ENCODE measurements at regions not wholly inside any gene's neighbourhood (a gene's known extent, or its start where the extent isn't known, plus 50 kb on each side); places are given as distances from the start of the nearest gene placed in this dataset.

- no peak overlapping the region for H3K27ac ChIP-seq (ENCODE audit: low read depth in 1 of 2, low read length in 2 of 2)
- H3K27me3 ChIP-seq (ENCODE audit: control insufficient read depth in 4 of 4, insufficient read depth in 4 of 4, low read length in 3 of 4) = no peaks in the 10 kb centered on the region
- H3K4me1 ChIP-seq (ENCODE audit: control insufficient read depth in 4 of 4, insufficient read depth in 4 of 4, low read length in 3 of 4) = no peaks in the 10 kb centered on the region
- peak; percentile 38 for DNase-seq (ENCODE audit: low spot score)
- no peaks in the 10 kb centered on the region for H3K36me3 ChIP-seq (ENCODE audit: control insufficient read depth in 4 of 4, insufficient read depth in 3 of 4, low read depth in 1 of 4, low read length in 3 of 4)
- H3K4me3 ChIP-seq (ENCODE audit: low read depth in 1 of 3, low read length in 3 of 3) = no peak overlapping the region
- no peaks in the 10 kb centered on the region for H3K9me3 ChIP-seq (ENCODE audit: control insufficient read depth in 4 of 4, low read length in 3 of 4)
- 2% methylated on average over 3 of the region's 3 CpGs for WGBS
- no peak overlapping the region for H3K9ac ChIP-seq (ENCODE audit: low read depth in 1 of 2, low read length in 2 of 2)
- TF ChIP-seq RAD21 (IDR thresholded peaks at IDR 0.05) (peak; percentile 71 to 77), ZBTB33 (IDR thresholded peaks at IDR 0.05) (no peak), EGR1 (IDR thresholded peaks at IDR 0.05; ENCODE audit: low read depth in 2 of 2) (no peak), HNF4A (conservative IDR thresholded peaks at IDR 0.05) (no peak), FOXA2 (IDR thresholded peaks at IDR 0.05) (no peak)
- TF ChIP-seq, protein P1, sequence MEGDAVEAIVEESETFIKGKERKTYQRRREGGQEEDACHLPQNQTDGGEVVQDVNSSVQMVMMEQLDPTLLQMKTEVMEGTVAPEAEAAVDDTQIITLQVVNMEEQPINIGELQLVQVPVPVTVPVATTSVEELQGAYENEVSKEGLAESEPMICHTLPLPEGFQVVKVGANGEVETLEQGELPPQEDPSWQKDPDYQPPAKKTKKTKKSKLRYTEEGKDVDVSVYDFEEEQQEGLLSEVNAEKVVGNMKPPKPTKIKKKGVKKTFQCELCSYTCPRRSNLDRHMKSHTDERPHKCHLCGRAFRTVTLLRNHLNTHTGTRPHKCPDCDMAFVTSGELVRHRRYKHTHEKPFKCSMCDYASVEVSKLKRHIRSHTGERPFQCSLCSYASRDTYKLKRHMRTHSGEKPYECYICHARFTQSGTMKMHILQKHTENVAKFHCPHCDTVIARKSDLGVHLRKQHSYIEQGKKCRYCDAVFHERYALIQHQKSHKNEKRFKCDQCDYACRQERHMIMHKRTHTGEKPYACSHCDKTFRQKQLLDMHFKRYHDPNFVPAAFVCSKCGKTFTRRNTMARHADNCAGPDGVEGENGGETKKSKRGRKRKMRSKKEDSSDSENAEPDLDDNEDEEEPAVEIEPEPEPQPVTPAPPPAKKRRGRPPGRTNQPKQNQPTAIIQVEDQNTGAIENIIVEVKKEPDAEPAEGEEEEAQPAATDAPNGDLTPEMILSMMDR (IDR thresholded peaks at IDR 0.05; ENCODE audit: low read depth, low read length, missing input control) = peak; percentile 38
Measured at GRCh38 chr18:68623342-68623741, 91.6 kb downstream of the TMX3 start.

DNA sequence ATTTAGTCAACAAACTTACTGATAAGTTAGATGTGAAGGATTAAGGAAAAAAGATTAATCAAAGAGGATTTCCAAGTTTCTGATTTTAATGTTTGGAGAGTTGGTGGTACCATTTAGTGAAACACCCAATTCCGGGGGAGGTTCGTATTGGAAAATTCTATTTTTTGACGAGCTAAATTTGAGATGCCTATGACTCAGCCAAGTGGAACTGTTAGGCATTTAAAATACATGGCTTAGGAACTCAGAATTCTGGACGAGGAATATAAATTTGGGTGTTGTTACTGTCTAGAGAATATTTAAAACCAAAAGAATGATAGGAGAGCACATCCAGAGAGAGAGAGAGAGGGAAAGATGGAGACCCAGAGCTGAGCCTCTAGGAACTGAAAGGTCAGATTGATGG is 103.6 kb downstream of the TMX3 start:
- H3K9ac ChIP-seq (ENCODE audit: low read depth in 1 of 2, low read length in 2 of 2) = no peak overlapping the region
- TF ChIP-seq REST (IDR thresholded peaks at IDR 0.05) (no peak), FOXA1 (IDR thresholded peaks at IDR 0.05) (no peak), FOXA2 (IDR thresholded peaks at IDR 0.05) (no peak)
- 70% methylated on average over 4 of the region's 4 CpGs for WGBS
- no peaks in the 10 kb centered on the region for H3K9me3 ChIP-seq (ENCODE audit: control insufficient read depth in 4 of 4, low read length in 3 of 4)
- H3K4me1 ChIP-seq (ENCODE audit: control insufficient read depth in 4 of 4, insufficient read depth in 4 of 4, low read length in 3 of 4) = no peaks in the 10 kb centered on the region
- H3K4me3 ChIP-seq (ENCODE audit: low read depth in 1 of 3, low read length in 3 of 3) = no peak overlapping the region
- no peaks in the 10 kb centered on the region for H3K36me3 ChIP-seq (ENCODE audit: control insufficient read depth in 4 of 4, insufficient read depth in 3 of 4, low read depth in 1 of 4, low read length in 3 of 4)
- no peak for DNase-seq (ENCODE audit: low spot score)
- no peak overlapping the region for H3K27ac ChIP-seq (ENCODE audit: low read depth in 1 of 2, low read length in 2 of 2)
- peaks cover 0 to 2% (median 0%) of the 10 kb centered on the region in 4 donors for H3K27me3 ChIP-seq (ENCODE audit: control insufficient read depth in 4 of 4, insufficient read depth in 4 of 4, low read length in 3 of 4)

DNA sequence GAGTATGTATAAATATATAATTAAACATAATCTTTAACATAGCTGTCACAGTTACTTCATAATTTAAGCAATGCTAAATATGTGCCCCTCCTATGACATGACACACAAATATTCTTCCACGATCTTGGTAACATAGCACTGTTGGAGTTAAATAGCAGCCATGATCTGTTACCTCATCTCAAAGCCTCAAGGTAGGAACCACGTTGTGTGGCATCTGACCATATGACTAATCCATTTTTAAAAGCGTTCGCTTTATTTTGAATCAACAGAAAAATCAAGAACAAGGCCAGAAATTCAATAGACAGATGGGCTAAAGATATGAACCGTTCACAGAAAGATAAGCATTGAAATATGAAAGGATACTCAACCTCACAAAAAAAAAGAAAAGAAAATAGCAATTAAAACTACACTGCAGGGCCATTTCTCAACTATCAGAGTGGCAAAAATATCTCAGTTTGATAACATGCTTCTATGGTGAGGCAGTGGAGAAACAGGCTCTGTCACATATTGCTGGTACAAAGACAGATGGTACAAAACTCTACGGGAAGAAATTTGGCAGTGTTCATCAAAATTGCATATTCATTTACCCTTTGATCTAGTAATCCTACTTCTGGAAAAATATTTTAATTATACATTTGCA is 105.9 kb downstream of the TMX3 start:
- Histone ChIP-seq H3K27ac (ENCODE audit: low read depth in 1 of 2, low read length in 2 of 2) (no peak overlapping the region), H3K27me3 (ENCODE audit: control insufficient read depth in 4 of 4, insufficient read depth in 4 of 4, low read length in 3 of 4) (no peaks in the 10 kb centered on the region), H3K4me1 (ENCODE audit: control insufficient read depth in 4 of 4, insufficient read depth in 4 of 4, low read length in 3 of 4) (no peaks in the 10 kb centered on the region), H3K36me3 (ENCODE audit: control insufficient read depth in 4 of 4, insufficient read depth in 3 of 4, low read depth in 1 of 4, low read length in 3 of 4) (no peaks in the 10 kb centered on the region), H3K9me3 (ENCODE audit: control insufficient read depth in 4 of 4, low read length in 3 of 4) (no peaks in the 10 kb centered on the region), H3K9ac (ENCODE audit: low read depth in 1 of 2, low read length in 2 of 2) (no peak overlapping the region), H3K4me3 (ENCODE audit: low read depth in 1 of 3, low read length in 3 of 3) (no peak overlapping the region)
- WGBS = 79% methylated on average over 6 of the region's 6 CpGs
- DNase-seq (ENCODE audit: low spot score) = no peak
- TF ChIP-seq EGR1 (IDR thresholded peaks at IDR 0.05; ENCODE audit: low read depth in 2 of 2) (no peak), GABPA (IDR thresholded peaks at IDR 0.05 in 1 of 2, conservative IDR thresholded peaks at IDR 0.05 in 1 of 2) (no peak), JUND (IDR thresholded peaks at IDR 0.05) (no peak), RAD21 (IDR thresholded peaks at IDR 0.05) (no peak), FOXA2 (IDR thresholded peaks at IDR 0.05) (no peak), ZBTB33 (IDR thresholded peaks at IDR 0.05) (no peak), MAX (IDR thresholded peaks at IDR 0.05) (no peak), YY1 (IDR thresholded peaks at IDR 0.05) (no peak), TAF1 (conservative IDR thresholded peaks at IDR 0.05) (no peak), HNF4A (conservative IDR thresholded peaks at IDR 0.05) (no peak), ATF3 (IDR thresholded peaks at IDR 0.05) (no peak)

Measured in liver (tissue), 8 donors.